ENCODE measurements at regions not wholly inside any gene's neighbourhood (a gene's known extent, or its start where the extent isn't known, plus 50 kb on each side); places are given as distances from the start of the nearest gene placed in this dataset.
A peak's percentile ranks its signal among the peaks of the same experiment; 100 is the strongest.

- peak; percentile 61 to 67 for DNase-seq
Observed at GRCh38 chr11:42524534-42525227, 787.1 kb upstream of the API5 start.

DNA sequence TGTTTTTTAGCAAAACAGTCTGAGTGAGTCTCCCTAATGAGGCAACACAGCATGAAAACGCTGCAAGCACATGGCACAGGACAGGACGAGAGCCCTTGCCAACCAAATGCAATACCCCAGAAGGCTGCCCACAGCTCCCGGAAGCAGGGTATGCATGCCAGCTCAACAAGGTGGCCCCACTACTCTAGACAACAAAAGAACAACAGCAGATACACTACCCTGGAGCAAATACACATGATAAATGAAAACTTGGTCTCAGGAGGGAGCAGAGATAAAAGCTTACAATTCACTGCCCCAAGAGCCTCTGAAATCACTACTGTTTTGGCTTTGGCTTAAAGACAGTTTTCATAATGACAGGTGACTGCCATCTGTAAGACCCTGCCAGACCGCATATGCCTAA lies 785.4 kb upstream of the API5 start:
- DNase-seq = no peak

- DNase-seq = no peak
Observed at GRCh38 chr11:42528471-42528870, 783.3 kb upstream of the API5 start.

DNA sequence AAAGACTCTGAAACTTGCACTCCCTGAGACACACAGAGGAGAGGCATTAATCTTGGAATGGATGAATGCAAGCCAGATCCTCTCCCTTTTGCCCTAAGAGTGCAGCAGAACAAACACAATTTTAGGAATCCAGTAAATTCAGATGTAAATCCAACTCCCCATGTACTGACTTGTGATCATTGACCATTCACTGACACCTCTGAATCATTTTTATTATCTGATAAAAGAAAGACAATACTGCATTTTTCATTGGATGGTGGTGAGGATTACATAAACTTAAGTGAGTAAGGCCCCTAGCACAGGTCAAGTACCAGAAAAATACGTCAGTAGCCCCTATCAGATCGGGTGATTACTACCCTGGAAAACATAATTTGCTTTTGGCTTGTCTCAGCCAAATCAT lies 782.9 kb upstream of the API5 start:
- DNase-seq = no peak

- DNase-seq = no peak
Observed at GRCh38 chr11:42536611-42537360, 775.0 kb upstream of the API5 start.

DNA sequence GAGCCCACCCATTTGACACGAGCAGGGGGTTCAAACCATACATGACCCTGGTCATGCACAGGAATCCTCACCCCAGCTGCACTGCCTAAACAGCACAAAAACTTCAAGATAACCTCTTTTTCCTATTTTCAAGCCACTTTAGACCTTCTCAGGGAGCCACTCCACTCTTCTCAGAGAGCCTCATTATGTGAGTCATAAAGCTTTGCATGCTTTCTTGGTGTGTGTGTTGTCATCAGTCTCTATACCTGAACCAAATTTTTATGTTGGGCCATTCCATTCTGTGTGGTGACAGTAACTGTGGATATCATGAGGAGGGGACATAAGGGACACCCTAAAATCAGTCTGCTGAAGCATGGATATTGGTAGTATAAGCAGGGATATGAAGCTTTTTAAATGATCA lies 769.5 kb upstream of the API5 start:
- DNase-seq = no peak

DNA sequence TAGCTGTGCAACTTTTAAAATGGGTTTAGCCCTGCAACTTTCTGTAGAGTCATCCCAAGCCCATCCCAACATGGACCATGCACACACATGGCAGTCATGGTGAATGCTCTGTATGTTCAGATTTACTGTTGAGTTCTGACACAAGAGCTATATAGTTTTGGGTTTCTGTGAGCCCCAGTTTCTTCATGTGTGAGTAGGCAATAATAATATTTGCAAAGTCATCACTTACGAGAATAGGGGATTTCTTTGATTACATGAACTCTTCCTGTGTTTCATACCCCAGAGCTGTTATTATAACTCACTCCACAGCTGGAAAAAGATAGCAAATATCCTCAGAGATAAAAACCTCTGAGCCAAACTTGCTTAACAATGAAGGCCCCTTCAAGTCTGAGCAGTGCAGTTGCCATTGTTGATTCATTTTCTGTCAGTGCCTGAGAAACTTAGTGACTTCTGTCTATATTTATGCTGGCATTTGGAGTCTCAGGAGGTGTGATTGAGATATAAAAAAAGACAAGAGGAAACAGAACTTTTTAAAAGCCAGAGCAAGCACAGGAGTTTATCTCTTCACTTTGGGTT lies 767.9 kb upstream of the API5 start:
- DNase-seq = no peak

- DNase-seq = no peak
Observed at GRCh38 chr11:42544726-42545125, 767.1 kb upstream of the API5 start.

DNA sequence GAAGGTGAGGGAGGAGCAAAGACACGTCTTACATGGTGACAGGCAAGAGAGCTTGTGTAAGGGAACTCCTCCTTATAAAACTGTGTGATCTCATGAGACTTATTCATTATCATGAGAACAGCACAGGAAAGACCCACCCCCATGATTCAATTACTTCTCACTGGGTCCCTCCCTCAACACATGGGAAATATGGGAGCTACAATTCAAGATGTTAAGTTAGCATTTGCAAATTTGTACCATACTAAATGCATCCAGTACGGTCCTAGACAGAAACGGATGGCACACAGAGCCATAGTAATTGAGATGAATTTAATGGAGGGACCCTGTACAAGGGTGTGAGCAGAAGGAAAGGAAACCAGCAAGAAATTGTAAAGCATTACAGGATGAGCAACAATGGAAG lies 765.8 kb upstream of the API5 start:
- no peak for DNase-seq

- DNase-seq = no peak
Observed at GRCh38 chr11:42552786-42553185, 759.0 kb upstream of the API5 start.

DNA sequence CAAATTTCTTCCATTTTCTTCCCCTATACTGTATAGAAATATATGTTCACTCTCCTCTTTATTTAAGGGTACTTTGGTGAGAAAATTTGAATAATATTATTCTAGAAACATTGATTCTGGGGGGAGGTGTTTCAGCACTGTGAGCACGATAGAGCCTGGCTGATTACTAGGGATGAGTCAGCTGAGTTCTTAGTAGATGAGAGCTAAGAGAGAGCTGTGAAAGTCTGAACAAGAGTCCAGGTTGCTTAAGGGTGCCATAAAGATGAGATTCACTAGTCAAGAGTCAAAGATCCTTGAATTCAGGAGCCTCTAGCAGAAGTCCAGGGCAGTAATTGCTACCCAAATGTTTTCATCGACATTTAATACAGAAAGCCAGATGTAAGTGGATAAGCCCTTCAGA lies 756.6 kb upstream of the API5 start:
- DNase-seq = no peak

DNA sequence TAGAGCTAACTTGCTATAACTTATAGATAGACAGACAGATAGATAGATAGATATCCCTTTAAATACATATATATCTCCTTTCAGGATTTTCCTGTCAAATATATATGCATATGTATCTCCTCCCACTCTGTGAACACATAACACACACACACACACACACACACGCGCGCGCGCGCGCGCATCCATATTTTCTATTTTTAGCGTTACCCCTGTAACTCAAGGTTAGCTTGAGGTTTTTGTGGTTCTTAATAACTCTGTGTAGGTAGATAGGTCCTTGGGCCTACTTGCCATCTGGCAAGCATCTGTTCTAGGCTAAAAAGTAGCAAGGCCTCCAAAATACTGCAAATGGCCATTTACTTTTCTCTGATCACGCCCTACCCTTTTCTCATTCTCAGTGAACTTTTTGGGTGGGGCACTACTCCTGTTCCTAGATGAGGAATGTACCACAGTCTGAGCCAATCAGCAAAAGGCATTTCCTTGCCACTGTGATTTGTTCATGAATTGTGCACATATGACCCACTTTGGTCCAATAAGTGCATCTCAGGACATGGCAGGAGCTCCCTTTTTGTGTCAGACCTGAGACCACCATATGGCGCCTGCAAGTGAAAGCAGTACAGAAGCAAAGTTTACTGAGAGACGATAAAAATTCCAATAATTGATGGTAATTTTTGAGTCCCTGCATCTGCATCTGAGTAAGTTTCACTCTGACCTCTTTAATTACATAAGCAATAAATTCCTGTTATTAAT lies 740.5 kb upstream of the API5 start:
- no peak for DNase-seq

GRCh38 chr11:42571878-42572610 lies 739.8 kb upstream of the API5 start:
- DNase-seq = no peak

DNA sequence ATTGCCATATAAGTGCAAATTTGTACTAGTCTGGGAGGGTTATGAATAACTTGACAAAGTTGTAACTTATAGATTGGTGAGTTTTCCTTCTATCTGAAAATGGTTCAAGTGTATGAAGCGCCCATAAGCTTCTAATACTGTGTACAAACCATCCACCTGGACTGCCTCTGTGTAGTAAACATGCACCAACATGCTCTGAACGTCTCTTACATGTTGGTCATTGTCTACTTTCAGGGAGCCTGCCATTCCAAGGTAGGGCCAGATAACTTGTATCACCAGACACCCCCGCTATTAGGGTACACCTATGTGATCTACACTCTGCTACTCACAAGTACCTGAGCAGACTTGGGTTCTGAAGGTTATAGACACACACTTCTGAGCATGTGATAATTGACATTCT lies 735.5 kb upstream of the API5 start:
- no peak for DNase-seq

- DNase-seq = no peak
Observed at GRCh38 chr11:42589286-42589685, 722.5 kb upstream of the API5 start.

DNA sequence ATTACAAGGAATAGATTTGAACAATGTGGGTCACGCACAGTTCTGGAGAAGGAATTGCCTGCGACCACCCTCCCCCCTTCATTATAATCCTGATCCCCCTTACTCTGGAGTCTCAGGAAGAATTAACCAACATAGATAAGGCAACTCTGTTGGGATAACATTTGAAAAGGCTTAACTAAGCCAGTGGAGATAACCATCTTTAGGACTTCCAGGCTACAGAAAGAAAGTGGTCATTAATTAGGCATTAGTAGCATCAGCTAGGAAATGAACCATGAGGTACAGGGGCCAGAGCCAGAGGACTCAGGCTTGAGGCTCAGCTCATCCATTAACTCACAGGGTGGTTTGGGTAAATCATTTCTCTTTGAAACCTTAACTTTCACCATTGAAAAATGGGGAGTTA lies 720.0 kb upstream of the API5 start:
- no peak for DNase-seq

DNA sequence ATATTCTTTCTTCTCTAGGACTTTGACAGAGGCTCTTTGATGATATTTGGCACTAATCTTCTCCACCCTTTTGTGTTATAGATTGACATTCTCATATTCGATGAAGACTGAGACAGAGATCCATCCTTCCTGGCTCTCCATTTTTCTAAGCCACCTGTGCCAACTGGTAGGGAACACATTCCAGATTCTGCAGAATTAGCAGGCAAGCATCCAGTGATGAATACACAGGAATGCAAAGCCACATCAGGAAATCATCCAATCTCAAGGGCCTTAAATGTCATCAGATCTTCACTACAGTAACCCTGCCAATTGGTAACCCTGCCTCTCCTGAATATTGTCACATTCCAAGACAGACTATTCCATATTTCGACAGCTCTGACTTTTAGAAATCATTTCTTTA lies 718.4 kb upstream of the API5 start:
- DNase-seq = no peak

- no peak for DNase-seq
Observed at GRCh38 chr11:42595876-42596275, 715.9 kb upstream of the API5 start.

DNA sequence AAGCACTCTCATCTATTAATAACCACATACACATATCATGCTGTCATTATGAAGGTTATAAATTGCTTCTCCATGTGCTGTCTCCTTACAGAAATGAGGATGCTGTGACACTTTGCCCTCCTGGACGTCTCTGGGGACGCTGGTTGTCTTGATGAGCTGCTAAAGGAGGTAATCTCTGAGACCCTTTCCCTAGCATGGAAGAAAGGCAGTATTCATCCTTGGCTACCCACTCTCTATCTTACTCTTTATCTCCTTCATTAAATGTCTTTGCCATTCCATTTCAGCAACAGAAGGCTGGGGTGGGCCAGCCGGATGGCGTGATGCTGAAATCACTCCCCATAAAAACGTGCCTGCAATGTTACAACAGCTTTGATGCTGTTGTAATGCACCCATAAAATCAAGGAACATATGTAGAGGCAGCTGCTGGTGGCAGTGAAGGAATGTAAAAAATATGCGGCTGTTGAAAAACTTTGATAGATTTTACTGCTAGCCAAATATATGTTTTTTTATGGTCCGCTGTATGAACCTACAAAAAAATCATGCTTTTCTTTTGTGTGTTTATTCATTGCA lies 715.1 kb upstream of the API5 start:
- no peak for DNase-seq

- DNase-seq = no peak
Observed at GRCh38 chr11:42598341-42598740, 713.5 kb upstream of the API5 start.

- DNase-seq = no peak
Observed at GRCh38 chr11:42620796-42621195, 691.0 kb upstream of the API5 start.
